ENCODE measurements at regions not wholly inside any gene's neighbourhood (a gene's known extent, or its start where the extent isn't known, plus 50 kb on each side); places are given as distances from the start of the nearest gene placed in this dataset.
"Not testable (repeated sequence)": the region's sequence is repeated elsewhere in the genome, so short reads cannot be mapped to it uniquely, and the experiment has no call there.

GRCh38 chr1:83131692-83131955 lies 867.3 kb downstream of the TTLL7 start:
- no peak overlapping the region for H3K4me3 ChIP-seq (ENCODE audit: control insufficient read depth, low read depth, low read length)
- no peak for DNase-seq (ENCODE audit: low read depth)
- TF ChIP-seq CTCF (IDR thresholded peaks at IDR 0.05; ENCODE audit: control insufficient read depth, insufficient read depth, low read depth, low read length, missing control alignments), result no peak

- DNase-seq (ENCODE audit: low read depth), result no peak
- H3K4me3 ChIP-seq (ENCODE audit: control insufficient read depth, low read depth, low read length), result no peak overlapping the region
- no peak for TF ChIP-seq CTCF (IDR thresholded peaks at IDR 0.05; ENCODE audit: control insufficient read depth, insufficient read depth, low read depth, low read length, missing control alignments)
Observed at GRCh38 chr1:83130886-83131691, 867.8 kb downstream of the TTLL7 start.

GRCh38 chr1:83129107-83129506 lies 869.8 kb downstream of the TTLL7 start:
- no peak overlapping the region for H3K4me3 ChIP-seq (ENCODE audit: control insufficient read depth, low read depth, low read length)
- DNase-seq (ENCODE audit: low read depth), result no peak
- TF ChIP-seq CTCF (IDR thresholded peaks at IDR 0.05; ENCODE audit: control insufficient read depth, insufficient read depth, low read depth, low read length, missing control alignments), result no peak

- TF ChIP-seq CTCF (IDR thresholded peaks at IDR 0.05; ENCODE audit: control insufficient read depth, insufficient read depth, low read depth, low read length, missing control alignments), result no peak
- no peak for DNase-seq (ENCODE audit: low read depth)
Observed at GRCh38 chr1:83125456-83125855, 873.5 kb downstream of the TTLL7 start.

GRCh38 chr1:83123019-83123418 lies 875.9 kb downstream of the TTLL7 start:
- no peak for DNase-seq (ENCODE audit: low read depth)
- no peak for TF ChIP-seq CTCF (IDR thresholded peaks at IDR 0.05; ENCODE audit: control insufficient read depth, insufficient read depth, low read depth, low read length, missing control alignments)
- H3K4me3 ChIP-seq (ENCODE audit: control insufficient read depth, low read depth, low read length), result no peak overlapping the region

More at GRCh38 chr1:83125456-83125855, 873.5 kb downstream of the TTLL7 start:
- no peak overlapping the region for H3K4me3 ChIP-seq (ENCODE audit: control insufficient read depth, low read depth, low read length)

- no peak for TF ChIP-seq CTCF (IDR thresholded peaks at IDR 0.05; ENCODE audit: control insufficient read depth, insufficient read depth, low read depth, low read length, missing control alignments)
- no peak overlapping the region for H3K4me3 ChIP-seq (ENCODE audit: control insufficient read depth, low read depth, low read length)
- no peak for DNase-seq (ENCODE audit: low read depth)
Observed at GRCh38 chr1:83118472-83118871, 880.5 kb downstream of the TTLL7 start.

- not testable (repeated sequence) for DNase-seq (ENCODE audit: low read depth); H3K4me3 ChIP-seq (ENCODE audit: control insufficient read depth, low read depth, low read length)
Observed at GRCh38 chr1:83117030-83117429, 881.9 kb downstream of the TTLL7 start.
